G401 (cell line): ENCODE measurements at regions not wholly inside any gene's neighbourhood (a gene's known extent, or its start where the extent isn't known, plus 50 kb on each side); places are given as distances from the start of the nearest gene placed in this dataset.

Source experiments
- DNase-seq: peaks from one replicate; pipeline ENCODE4 v3.0.0-alpha.2; 2015; ENCODE audit warnings: low spot score
- in situ Hi-C: cut with HindIII; loops from 2 replicates; pipeline ENCODE4 v1.10.0; 2016; ENCODE audit warnings: low sequenced_read_pairs, mixed read lengths

GRCh38 chr9:108484468-108484867 is 371.3 kb downstream of the ACTL7B start:
- DNase-seq, result no peak
- in situ Hi-C loops, result no loop called here

- in situ Hi-C loops, result no loop called here
- DNase-seq, result no peak
Observed at GRCh38 chr9:108483676-108484075, 372.1 kb downstream of the ACTL7B start.

GRCh38 chr9:108479989-108480652 is 375.7 kb downstream of the ACTL7B start:
- in situ Hi-C loops, result no loop called here
- DNase-seq, result no peak

GRCh38 chr9:108478431-108479332 is 377.1 kb downstream of the ACTL7B start:
- in situ Hi-C loops, result no loop called here
- no peak for DNase-seq

GRCh38 chr9:108477529-108478006 is 378.2 kb downstream of the ACTL7B start:
- in situ Hi-C loops, result no loop called here
- DNase-seq, result no peak

- in situ Hi-C loops, result no loop called here
- no peak for DNase-seq
Observed at GRCh38 chr9:108476574-108476973, 379.2 kb downstream of the ACTL7B start.

- DNase-seq, result no peak
- in situ Hi-C loops, result no loop called here
Observed at GRCh38 chr9:108475813-108476212, 380.0 kb downstream of the ACTL7B start.

- in situ Hi-C loops, result no loop called here
Observed at GRCh38 chr9:108474356-108474755, 381.4 kb downstream of the ACTL7B start.

GRCh38 chr9:108473209-108474112 is 382.3 kb downstream of the ACTL7B start:
- in situ Hi-C loops, result no loop called here
- DNase-seq, result peak; percentile 59

More at GRCh38 chr9:108474356-108474755, 381.4 kb downstream of the ACTL7B start:
- DNase-seq, result no peak

GRCh38 chr9:108469654-108470053 is 386.1 kb downstream of the ACTL7B start:
- no peak for DNase-seq
- in situ Hi-C loops, result no loop called here

GRCh38 chr9:108468364-108468763 is 387.4 kb downstream of the ACTL7B start:
- DNase-seq, result no peak
- in situ Hi-C loops, result no loop called here

GRCh38 chr9:108467653-108468324 is 388.0 kb downstream of the ACTL7B start:
- no peak for DNase-seq
- in situ Hi-C loops, result no loop called here

- in situ Hi-C loops, result no loop called here
- DNase-seq, result no peak
Observed at GRCh38 chr9:108467161-108467560, 388.6 kb downstream of the ACTL7B start.

- DNase-seq, result no peak
- in situ Hi-C loops, result no loop called here
Observed at GRCh38 chr9:108466304-108466703, 389.5 kb downstream of the ACTL7B start.

GRCh38 chr9:108463932-108464606 is 391.7 kb downstream of the ACTL7B start:
- no peak for DNase-seq
- in situ Hi-C loops, result no loop called here

GRCh38 chr9:108456903-108457302 is 398.9 kb downstream of the ACTL7B start:
- in situ Hi-C loops, result no loop called here
- no peak for DNase-seq

- DNase-seq, result peak; percentile 5
- in situ Hi-C loops, result no loop called here
Observed at GRCh38 chr9:108445431-108446071, 410.2 kb downstream of the ACTL7B start.
